HG02759 (cell line): ENCODE measurements at regions not wholly inside any gene's neighbourhood (a gene's known extent, or its start where the extent isn't known, plus 50 kb on each side); places are given as distances from the start of the nearest gene placed in this dataset.

Experiments used
- ATAC-seq: cut with Tn5 transposase; IDR thresholded peaks from one replicate; pipeline ENCODE4 v1.9.1; 2021; ENCODE audit warnings: mild to moderate bottlenecking, moderate library complexity; ENCODE audit not compliant: unreplicated experiment

- no peak for ATAC-seq
Observed at GRCh38 chr2:66930339-66931220, 466.6 kb upstream of the ETAA1 start.

- ATAC-seq, result no peak
Observed at GRCh38 chr2:66938471-66938967, 458.6 kb upstream of the ETAA1 start.

GRCh38 chr2:66940080-66940479 lies 457.1 kb upstream of the ETAA1 start:
- no peak for ATAC-seq

- no peak for ATAC-seq
Observed at GRCh38 chr2:66948234-66948633, 448.9 kb upstream of the ETAA1 start.

- ATAC-seq, result no peak
Observed at GRCh38 chr2:66957198-66957597, 439.9 kb upstream of the ETAA1 start.

- ATAC-seq, result no peak
Observed at GRCh38 chr2:66957677-66958076, 439.5 kb upstream of the ETAA1 start.

GRCh38 chr2:66960161-66960560 lies 437.0 kb upstream of the ETAA1 start:
- ATAC-seq, result no peak

- no peak for ATAC-seq
Observed at GRCh38 chr2:66962716-66963115, 434.4 kb upstream of the ETAA1 start.

- ATAC-seq, result no peak
Observed at GRCh38 chr2:66966631-66967030, 430.5 kb upstream of the ETAA1 start.

GRCh38 chr2:66968946-66969345 lies 428.2 kb upstream of the ETAA1 start:
- ATAC-seq, result no peak

GRCh38 chr2:66981074-66981473 lies 416.1 kb upstream of the ETAA1 start:
- ATAC-seq, result no peak

- ATAC-seq, result no peak
Observed at GRCh38 chr2:66982766-66983165, 414.4 kb upstream of the ETAA1 start.

- ATAC-seq, result no peak
Observed at GRCh38 chr2:66984864-66985263, 412.3 kb upstream of the ETAA1 start.

- ATAC-seq, result no peak
Observed at GRCh38 chr2:66985906-66986305, 411.2 kb upstream of the ETAA1 start.

GRCh38 chr2:66987733-66988132 lies 409.4 kb upstream of the ETAA1 start:
- ATAC-seq, result no peak

- no peak for ATAC-seq
Observed at GRCh38 chr2:66994654-66995053, 402.5 kb upstream of the ETAA1 start.

- ATAC-seq, result no peak
Observed at GRCh38 chr2:66995636-66996035, 401.5 kb upstream of the ETAA1 start.

GRCh38 chr2:67002618-67003371 lies 394.3 kb upstream of the ETAA1 start:
- no peak for ATAC-seq

- ATAC-seq, result no peak
Observed at GRCh38 chr2:67006373-67006960, 390.7 kb upstream of the ETAA1 start.

- ATAC-seq, result no peak
Observed at GRCh38 chr2:67008155-67008554, 389.0 kb upstream of the ETAA1 start.

- no peak for ATAC-seq
Observed at GRCh38 chr2:67012165-67012564, 385.0 kb upstream of the ETAA1 start.

- no peak for ATAC-seq
Observed at GRCh38 chr2:67013821-67014220, 383.3 kb upstream of the ETAA1 start.
